Ramos (cell line): ENCODE measurements at regions not wholly inside any gene's neighbourhood (a gene's known extent, or its start where the extent isn't known, plus 50 kb on each side); places are given as distances from the start of the nearest gene placed in this dataset.
"Not testable (repeated sequence)": the region's sequence is repeated elsewhere in the genome, so short reads cannot be mapped to it uniquely, and the experiment has no call there.

Experiments used
- in situ Hi-C: fragments of 300-500 bp; cut with MboI; formaldehyde crosslinking; loops from one replicate; pipeline ENCODE4 v1.14.3; 2022; ENCODE audit warnings: low sequenced_read_pairs; ENCODE audit not compliant: unreplicated experiment

DNA sequence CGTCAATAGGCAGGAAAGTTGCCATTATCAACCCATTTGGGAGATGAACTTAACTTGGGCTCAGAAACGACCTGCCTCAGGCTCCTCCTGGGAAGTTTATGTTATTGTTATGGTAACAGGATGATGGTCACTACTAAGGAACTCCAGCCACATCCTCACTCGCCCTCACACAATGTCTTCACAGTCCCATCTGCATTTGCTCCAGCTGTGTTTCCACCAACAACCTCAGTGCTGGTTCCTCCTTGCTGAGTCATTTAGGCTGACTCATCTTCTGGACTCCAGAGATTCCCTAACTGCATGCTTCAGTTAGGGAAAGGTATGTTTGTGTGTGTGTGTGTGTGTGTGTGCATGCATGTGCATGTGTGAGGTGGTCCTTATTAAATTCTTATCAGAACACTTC lies 293.4 kb upstream of the BOD1L1 start:
- in situ Hi-C loops: no loop called here

DNA sequence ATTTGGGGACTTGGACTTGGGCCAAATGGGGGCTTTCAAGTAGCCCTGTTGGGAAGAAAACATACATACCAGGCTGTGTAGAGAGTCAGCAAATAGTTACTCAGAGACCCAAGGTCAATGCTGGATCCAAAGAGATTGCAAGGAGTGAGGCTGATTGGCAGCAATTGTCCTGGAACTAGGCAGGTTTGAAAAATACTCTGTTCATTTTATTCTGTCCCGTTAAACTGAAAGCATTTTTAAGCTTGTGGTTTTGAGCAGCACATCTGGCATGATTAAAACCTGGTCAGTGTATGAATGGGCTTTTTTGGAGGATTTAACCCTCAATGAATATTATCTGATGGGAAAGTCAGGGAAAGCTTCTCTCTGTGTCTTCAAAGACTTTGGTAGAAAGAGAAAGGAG lies 294.3 kb upstream of the BOD1L1 start:
- in situ Hi-C loops: no loop called here

GRCh38 chr4:13922459-13922858 lies 294.9 kb upstream of the BOD1L1 start:
- in situ Hi-C loops: no loop called here

GRCh38 chr4:13922873-13923645 lies 295.5 kb upstream of the BOD1L1 start:
- in situ Hi-C loops: no loop called here

DNA sequence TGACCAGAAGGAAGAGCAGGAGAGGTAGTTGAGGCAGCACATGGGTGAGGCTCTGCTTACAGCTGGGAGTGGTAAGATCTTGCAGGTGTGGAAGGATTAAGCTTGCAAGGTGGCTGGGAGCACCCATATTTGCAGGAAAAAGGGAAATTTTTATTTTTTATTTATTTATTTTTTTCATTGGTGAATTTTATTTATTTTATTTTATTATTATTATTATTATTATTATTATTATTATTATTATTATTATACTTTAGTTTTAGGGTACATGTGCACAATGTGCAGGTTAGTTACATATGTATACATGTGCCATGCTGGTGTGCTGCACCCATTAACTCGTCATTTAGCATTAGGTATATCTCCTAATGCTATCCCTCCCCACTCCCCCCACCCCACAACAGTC lies 297.4 kb upstream of the BOD1L1 start:
- in situ Hi-C loops: not testable (repeated sequence)

DNA sequence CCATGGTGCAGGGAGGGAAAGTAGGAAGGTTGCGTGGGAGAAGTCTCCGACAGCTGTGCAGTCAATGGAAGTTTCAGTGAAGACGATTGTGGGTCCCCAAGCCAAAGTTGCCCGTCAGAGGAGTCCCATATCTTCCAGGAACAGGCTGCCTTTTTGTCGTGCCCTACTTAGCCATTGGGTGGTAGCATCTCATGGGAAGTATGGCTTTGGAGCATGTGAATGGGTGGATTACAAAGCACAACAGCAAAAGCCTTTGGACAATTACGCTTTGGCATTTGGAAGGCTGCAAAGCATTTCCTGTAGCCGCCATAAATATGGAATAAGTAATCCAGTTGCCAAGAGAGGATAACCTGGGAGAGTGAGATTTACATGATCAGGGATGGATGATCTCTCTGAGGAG lies 300.7 kb upstream of the BOD1L1 start:
- in situ Hi-C loops: no loop called here

GRCh38 chr4:13930155-13930554 lies 302.6 kb upstream of the BOD1L1 start:
- in situ Hi-C loops: no loop called here

DNA sequence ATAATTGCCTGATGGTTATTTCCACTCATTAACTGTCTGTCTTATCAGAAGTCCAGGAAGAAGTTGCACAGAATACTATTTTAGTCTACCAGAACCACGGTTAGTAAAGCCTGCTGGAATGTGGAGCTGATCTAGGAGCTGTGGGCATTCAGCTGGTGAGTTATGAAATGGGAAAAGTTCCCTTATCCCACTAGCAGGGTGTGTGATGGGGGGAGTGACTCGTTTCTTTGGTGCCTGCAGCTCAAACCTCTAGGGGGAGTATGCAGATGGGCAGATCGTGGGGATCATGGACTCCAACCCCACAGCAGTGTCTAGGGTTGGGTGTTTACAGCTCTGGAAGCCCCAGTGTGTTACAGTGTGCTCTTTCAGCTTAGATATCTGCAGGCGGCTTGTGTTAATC lies 305.7 kb upstream of the BOD1L1 start:
- in situ Hi-C loops: no loop called here

GRCh38 chr4:13938299-13938698 lies 310.8 kb upstream of the BOD1L1 start:
- in situ Hi-C loops: no loop called here

GRCh38 chr4:13940921-13941320 lies 313.4 kb upstream of the BOD1L1 start:
- in situ Hi-C loops: no loop called here

GRCh38 chr4:13942977-13943376 lies 315.5 kb upstream of the BOD1L1 start:
- in situ Hi-C loops: no loop called here

DNA sequence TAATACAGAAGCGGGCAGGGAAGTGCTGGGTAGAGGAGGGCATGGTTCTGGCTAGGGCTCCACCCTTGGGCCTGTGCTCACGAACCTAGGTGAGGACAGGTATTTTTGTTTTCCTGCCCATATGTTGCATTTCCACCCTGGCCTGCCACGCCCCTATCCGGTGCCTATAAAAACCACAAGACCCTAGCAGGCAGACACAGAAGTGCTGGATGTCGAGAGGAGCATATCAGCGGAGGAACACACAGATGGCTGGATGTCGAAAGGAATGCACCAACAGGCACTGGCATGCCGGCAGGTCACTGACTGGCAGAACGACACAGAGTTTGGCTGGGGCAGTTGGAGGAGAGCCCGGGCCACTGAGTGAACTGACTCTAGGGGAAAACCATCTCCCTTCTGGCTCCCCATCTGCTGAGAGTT lies 316.6 kb upstream of the BOD1L1 start:
- in situ Hi-C loops: no loop called here

DNA sequence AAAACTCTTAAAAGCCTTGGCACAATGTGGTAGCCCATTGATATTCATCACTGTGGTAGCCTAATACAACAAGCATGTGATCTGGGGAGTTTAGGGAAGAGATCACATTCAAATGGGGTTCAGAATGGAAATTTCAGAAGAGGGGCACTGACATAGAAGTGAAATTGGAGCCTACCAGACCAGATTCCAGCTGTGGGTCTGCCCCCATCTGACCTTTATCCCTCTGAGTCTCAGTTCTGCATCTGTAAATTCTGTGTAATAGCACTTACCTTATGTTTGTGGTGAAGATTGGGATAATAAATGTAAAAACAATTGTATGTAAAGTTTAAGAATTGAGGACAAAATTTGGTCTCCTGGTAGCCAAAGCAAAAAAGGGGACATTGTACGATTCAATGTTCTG lies 320.4 kb upstream of the BOD1L1 start:
- in situ Hi-C loops: no loop called here

DNA sequence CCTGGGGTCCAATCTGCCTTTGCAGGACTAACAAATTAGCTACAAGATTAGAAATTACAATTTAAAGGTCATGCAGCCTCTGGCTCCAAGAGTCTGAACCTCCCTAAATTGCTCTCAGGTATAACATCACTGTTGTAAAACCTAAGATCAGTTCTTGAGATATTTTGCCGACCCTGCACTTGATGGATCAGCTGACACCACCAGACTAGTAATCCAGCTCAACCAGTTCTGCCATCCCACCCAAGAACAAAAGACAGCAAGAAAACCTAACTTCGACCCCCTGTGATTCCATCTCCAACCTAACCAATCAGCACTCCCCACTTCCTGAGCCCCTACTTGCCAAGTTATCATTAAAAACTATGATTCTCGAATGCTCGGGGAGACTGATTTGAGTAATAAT lies 323.0 kb upstream of the BOD1L1 start:
- in situ Hi-C loops: no loop called here

- in situ Hi-C loops: no loop called here
Observed at GRCh38 chr4:13953083-13953482, 325.6 kb upstream of the BOD1L1 start.

- in situ Hi-C loops: no loop called here
Observed at GRCh38 chr4:13955551-13955950, 328.0 kb upstream of the BOD1L1 start.

- in situ Hi-C loops: no loop called here
Observed at GRCh38 chr4:13956947-13957346, 329.4 kb upstream of the BOD1L1 start.

GRCh38 chr4:13957871-13958270 lies 330.3 kb upstream of the BOD1L1 start:
- in situ Hi-C loops: no loop called here

DNA sequence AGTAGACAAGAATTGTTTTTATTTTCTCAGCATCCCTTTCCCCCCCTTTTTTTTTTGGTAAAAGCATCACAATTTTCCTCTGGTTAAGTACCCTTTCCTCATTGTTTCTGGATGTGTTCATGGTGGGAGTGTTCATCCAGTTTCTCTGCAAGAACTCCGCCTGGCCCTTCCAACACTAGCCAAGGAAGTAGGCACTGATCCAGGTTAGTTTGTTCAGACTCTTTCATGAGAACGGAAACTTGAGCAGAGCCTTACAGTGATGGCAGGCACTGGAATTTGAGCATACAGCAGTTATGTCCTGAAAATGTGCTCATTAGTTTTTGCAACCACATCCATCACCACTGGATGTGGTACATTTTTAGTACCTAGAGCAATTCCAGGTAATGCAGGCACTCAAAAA lies 336.1 kb upstream of the BOD1L1 start:
- in situ Hi-C loops: no loop called here

DNA sequence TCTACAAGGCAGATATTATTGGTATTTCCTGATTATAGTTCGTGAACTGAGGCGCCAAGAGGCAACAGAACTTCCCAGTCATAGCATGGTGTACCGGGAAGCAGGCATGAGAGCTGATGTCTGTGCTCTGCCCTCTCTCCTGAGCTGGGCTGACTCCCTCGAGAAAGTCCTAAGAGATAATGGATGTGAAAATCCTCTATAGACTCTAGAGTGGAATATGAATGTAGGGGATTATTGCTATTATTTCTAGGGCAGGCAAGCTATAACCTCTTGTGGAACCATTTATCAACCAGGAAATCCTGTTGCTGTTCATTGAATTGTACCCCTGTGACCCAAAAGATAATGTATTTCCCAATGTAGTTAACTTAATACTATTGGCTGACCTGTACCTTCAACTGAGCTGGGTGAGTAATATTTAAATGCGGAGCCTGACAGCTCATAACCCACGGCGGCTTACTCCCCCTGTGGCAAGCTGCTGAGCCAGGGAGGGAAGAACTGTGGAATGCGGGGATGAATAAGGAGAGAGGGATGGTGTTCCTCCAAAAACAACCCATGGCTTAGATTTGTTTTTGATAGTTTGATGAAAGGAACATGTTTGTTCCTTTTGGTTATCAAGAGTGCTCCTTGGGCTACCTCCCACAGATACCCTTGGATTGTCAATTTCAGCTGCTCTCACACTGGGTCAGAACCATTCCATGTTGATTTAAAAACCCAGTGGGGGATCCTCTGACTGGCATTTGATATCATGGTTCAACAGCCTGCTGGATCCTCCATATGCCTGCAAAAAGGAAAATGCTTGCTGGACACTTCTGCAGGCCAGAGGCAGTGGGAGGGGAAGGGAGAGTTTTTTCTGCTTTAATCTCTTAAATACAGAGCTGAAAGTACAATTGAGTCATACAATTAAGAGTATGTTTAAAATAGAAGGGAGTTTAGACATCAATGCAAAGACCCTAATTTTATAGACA lies 339.0 kb upstream of the BOD1L1 start:
- in situ Hi-C loops: no loop called here

DNA sequence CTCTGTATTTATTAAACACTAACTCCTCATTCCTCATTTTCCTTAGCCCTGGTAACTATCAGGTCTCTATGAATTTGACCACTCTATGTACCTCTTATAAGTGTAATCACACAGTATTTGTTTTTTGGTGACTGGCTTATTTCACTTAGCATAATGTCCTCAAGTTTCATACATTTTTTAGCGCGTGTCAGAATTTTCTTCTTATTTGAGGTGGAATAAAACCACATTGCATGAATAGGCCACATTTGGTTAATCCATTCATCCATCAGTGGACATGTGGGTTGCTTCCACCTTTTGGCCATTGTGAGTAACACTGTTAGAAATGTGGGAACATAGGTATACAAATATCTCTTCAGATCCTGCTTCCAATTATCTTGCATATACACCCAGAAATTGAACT lies 341.2 kb upstream of the BOD1L1 start:
- in situ Hi-C loops: no loop called here
